RWPE1 (cell line): ENCODE measurements at regions not wholly inside any gene's neighbourhood (a gene's known extent, or its start where the extent isn't known, plus 50 kb on each side); places are given as distances from the start of the nearest gene placed in this dataset.

Source experiments
- CTCF ChIA-PET: fragments of 350-600 bp; sonication (Branson Sonifier 250); formaldehyde crosslinking; extraction: SDS; loops from one replicate; lab custom pipeline; 2021; lab: Yijun Ruan, JAX
- POLR2A ChIA-PET: fragments of 400-600 bp; formaldehyde crosslinking; extraction: SDS; loops from one replicate; lab custom pipeline; 2020; ENCODE audit warnings: antibody characterized with exemption; ENCODE audit not compliant: low non-redundant PET; lab: Yijun Ruan, JAX
- DNase-seq: peaks from one replicate; pipeline ENCODE4 v3.0.0; 2012; ENCODE audit warnings: low spot score
- H3K27ac ChIP-seq: fragments of 450-650 bp; 2 replicates; pipeline ENCODE4 v1.5.1; 2017
- CTCF ChIP-seq: fragments of 450-650 bp; conservative IDR thresholded peaks from 2 replicates; pipeline ENCODE4 v1.5.1; 2017; ENCODE audit warnings: low read depth, mild to moderate bottlenecking

- DNase-seq, result no peak
- ChIA-PET CTCF (no interaction called here), POLR2A (no interaction called here)
- TF ChIP-seq CTCF, result no peak
- H3K27ac ChIP-seq, result no peak overlapping the region
Measured at GRCh38 chr14:94953541-94954260, 183.8 kb upstream of the GSC start.

- DNase-seq, result no peak
- ChIA-PET CTCF (no interaction called here), POLR2A (no interaction called here)
- no peak for TF ChIP-seq CTCF
- no peak overlapping the region for H3K27ac ChIP-seq
Measured at GRCh38 chr14:94952097-94952496, 182.2 kb upstream of the GSC start.

GRCh38 chr14:94946244-94946643 is 176.3 kb upstream of the GSC start:
- ChIA-PET POLR2A (no interaction called here), CTCF (no interaction called here)
- no peak for TF ChIP-seq CTCF
- DNase-seq, result no peak
- H3K27ac ChIP-seq, result no peak overlapping the region

GRCh38 chr14:94945615-94946014 is 175.7 kb upstream of the GSC start:
- no peak for DNase-seq
- ChIA-PET CTCF (no interaction called here), POLR2A (no interaction called here)
- H3K27ac ChIP-seq, result no peak overlapping the region
- TF ChIP-seq CTCF, result no peak

- ChIA-PET CTCF (no interaction called here), POLR2A (no interaction called here)
- TF ChIP-seq CTCF, result no peak
- H3K27ac ChIP-seq, result no peak overlapping the region
- no peak for DNase-seq
Measured at GRCh38 chr14:94944636-94945258, 174.8 kb upstream of the GSC start.

GRCh38 chr14:94942601-94943000 is 172.7 kb upstream of the GSC start:
- no peak for TF ChIP-seq CTCF
- ChIA-PET POLR2A (no interaction called here), CTCF (no interaction called here)
- no peak for DNase-seq
- H3K27ac ChIP-seq, result no peak overlapping the region
